HL-60 (cell line): ENCODE measurements at regions not wholly inside any gene's neighbourhood (a gene's known extent, or its start where the extent isn't known, plus 50 kb on each side); places are given as distances from the start of the nearest gene placed in this dataset.

Source experiments
- DNase-seq, 2 experiments: peaks; one replicate each; pipeline ENCODE4 v3.0.0-alpha.2; 2010 to 2020; ENCODE audit warnings: low read depth in 1 of 2, low spot score in 1 of 2
- H3K27ac ChIP-seq: fragments of 250-450 bp; sonication (Bioruptor Pico); replicated peaks from 2 replicates; pipeline ENCODE4 v1.5.1; 2020; ENCODE audit warnings: mild to moderate bottlenecking, moderate library complexity
- H3K27me3 ChIP-seq: fragments of 250-450 bp; sonication (Bioruptor Pico); 2 replicates; pipeline ENCODE4 v1.5.1; 2021; ENCODE audit warnings: mild to moderate bottlenecking, moderate library complexity; ENCODE audit not compliant: insufficient read depth, poor library complexity, severe bottlenecking
- H3K4me3 ChIP-seq: replicated peaks from 2 replicates; pipeline ENCODE4 v1.5.1; 2011; ENCODE audit warnings: mild to moderate bottlenecking, control low read depth, low read length; ENCODE audit not compliant: insufficient read depth
- GABPA ChIP-seq: IDR thresholded peaks from 2 replicates; pipeline ENCODE4 v1.6.1; 2012; ENCODE audit warnings: low read depth
- POLR2AphosphoS5 ChIP-seq: IDR thresholded peaks from 2 replicates; pipeline ENCODE4 v1.6.1; 2012; ENCODE audit warnings: low read depth
- SPI1 ChIP-seq: IDR thresholded peaks from 2 replicates; pipeline ENCODE4 v1.6.1; 2012; ENCODE audit warnings: low read depth, mild to moderate bottlenecking, borderline replicate concordance
- TF ChIP-seq, protein P1 (sequence below): IDR thresholded peaks from 2 replicates; pipeline ENCODE4 v1.6.1; 2012; ENCODE audit warnings: low read depth; ENCODE audit not compliant: insufficient replicate concordance
- TF ChIP-seq, protein P2 (sequence below): IDR thresholded peaks from one replicate; pipeline ENCODE4 v1.5.1; 2011; ENCODE audit warnings: low read length, control low read depth, inconsistent platforms; ENCODE audit not compliant: insufficient read depth

DNA sequence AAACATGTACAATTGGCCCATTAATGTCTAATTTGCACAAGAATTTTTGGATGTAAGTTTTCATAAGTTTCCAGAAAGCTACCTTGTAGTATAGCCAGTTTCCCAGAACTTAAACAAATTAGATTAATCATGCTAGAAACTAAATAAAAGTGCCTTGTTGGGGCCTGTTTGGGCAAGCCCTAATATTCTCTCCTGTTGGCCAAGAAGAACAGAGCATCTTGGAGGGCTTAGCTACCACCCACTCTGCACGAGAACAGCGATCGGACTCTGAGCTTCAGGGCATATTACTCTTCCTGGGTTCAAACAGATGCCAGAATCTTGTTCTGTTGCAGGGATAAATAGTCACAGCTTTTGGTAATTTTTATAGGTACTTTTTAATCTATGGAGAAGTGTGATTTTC is 88.2 kb downstream of the GAS1 start:
- DNase-seq, result no peak
- TF ChIP-seq POLR2AphosphoS5 (no peak), GABPA (no peak), SPI1 (no peak)
- TF ChIP-seq, protein P1, sequence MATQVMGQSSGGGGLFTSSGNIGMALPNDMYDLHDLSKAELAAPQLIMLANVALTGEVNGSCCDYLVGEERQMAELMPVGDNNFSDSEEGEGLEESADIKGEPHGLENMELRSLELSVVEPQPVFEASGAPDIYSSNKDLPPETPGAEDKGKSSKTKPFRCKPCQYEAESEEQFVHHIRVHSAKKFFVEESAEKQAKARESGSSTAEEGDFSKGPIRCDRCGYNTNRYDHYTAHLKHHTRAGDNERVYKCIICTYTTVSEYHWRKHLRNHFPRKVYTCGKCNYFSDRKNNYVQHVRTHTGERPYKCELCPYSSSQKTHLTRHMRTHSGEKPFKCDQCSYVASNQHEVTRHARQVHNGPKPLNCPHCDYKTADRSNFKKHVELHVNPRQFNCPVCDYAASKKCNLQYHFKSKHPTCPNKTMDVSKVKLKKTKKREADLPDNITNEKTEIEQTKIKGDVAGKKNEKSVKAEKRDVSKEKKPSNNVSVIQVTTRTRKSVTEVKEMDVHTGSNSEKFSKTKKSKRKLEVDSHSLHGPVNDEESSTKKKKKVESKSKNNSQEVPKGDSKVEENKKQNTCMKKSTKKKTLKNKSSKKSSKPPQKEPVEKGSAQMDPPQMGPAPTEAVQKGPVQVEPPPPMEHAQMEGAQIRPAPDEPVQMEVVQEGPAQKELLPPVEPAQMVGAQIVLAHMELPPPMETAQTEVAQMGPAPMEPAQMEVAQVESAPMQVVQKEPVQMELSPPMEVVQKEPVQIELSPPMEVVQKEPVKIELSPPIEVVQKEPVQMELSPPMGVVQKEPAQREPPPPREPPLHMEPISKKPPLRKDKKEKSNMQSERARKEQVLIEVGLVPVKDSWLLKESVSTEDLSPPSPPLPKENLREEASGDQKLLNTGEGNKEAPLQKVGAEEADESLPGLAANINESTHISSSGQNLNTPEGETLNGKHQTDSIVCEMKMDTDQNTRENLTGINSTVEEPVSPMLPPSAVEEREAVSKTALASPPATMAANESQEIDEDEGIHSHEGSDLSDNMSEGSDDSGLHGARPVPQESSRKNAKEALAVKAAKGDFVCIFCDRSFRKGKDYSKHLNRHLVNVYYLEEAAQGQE, result no peak
- TF ChIP-seq, protein P2, sequence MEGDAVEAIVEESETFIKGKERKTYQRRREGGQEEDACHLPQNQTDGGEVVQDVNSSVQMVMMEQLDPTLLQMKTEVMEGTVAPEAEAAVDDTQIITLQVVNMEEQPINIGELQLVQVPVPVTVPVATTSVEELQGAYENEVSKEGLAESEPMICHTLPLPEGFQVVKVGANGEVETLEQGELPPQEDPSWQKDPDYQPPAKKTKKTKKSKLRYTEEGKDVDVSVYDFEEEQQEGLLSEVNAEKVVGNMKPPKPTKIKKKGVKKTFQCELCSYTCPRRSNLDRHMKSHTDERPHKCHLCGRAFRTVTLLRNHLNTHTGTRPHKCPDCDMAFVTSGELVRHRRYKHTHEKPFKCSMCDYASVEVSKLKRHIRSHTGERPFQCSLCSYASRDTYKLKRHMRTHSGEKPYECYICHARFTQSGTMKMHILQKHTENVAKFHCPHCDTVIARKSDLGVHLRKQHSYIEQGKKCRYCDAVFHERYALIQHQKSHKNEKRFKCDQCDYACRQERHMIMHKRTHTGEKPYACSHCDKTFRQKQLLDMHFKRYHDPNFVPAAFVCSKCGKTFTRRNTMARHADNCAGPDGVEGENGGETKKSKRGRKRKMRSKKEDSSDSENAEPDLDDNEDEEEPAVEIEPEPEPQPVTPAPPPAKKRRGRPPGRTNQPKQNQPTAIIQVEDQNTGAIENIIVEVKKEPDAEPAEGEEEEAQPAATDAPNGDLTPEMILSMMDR, result no peak
- no peak overlapping the region for H3K27ac ChIP-seq
- H3K27me3 ChIP-seq, result no peaks in the 10 kb centered on the region
- no peak overlapping the region for H3K4me3 ChIP-seq

DNA sequence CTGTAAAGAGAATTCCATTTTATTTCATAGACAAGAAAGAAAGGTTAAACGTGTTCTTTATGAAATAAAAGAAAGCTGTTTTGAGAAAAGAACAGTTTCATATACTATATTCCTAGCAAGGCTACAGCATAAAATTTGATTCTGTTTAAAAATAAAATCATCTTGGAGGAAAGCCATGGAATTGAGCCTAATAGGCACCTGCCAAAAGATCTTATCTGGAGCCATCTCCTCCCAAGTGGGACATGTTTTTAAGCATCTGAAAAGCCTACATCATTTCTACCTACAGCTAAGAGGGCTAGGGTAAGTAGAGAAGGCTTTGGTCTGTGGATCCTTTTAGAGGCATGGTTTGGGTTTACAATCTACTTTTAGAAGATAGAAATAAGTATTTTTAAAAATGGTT is 89.3 kb downstream of the GAS1 start:
- no peak for DNase-seq
- Histone ChIP-seq H3K27me3 (no peaks in the 10 kb centered on the region), H3K4me3 (no peak overlapping the region), H3K27ac (no peak overlapping the region)
- TF ChIP-seq, protein P2, result no peak

DNA sequence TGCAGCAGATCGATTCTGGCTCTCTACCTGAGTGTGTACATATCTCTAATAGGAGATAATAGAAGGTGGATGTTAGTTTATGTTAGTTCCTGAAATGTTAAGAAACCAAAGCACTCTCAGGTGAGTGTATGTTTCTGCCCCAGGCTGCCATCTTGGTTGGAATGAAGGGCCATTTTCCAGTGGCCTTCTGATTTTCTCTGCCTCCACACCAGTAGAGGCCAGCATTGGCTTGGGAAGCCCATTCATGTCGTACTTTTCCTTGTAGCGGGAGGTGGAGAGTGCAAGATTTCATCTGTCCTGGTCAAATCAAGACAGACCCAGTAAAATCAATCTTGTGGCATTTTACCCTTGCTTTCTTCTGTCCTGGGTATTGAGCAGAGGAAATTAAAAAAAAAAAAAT is 91.0 kb downstream of the GAS1 start:
- Histone ChIP-seq H3K27me3 (no peaks in the 10 kb centered on the region), H3K4me3 (no peak overlapping the region), H3K27ac (no peak overlapping the region)
- TF ChIP-seq POLR2AphosphoS5, result no peak
- TF ChIP-seq GABPA, result no peak
- TF ChIP-seq SPI1, result no peak
- TF ChIP-seq, protein P1, result no peak
- TF ChIP-seq, protein P2, result no peak
- DNase-seq, result no peak

DNA sequence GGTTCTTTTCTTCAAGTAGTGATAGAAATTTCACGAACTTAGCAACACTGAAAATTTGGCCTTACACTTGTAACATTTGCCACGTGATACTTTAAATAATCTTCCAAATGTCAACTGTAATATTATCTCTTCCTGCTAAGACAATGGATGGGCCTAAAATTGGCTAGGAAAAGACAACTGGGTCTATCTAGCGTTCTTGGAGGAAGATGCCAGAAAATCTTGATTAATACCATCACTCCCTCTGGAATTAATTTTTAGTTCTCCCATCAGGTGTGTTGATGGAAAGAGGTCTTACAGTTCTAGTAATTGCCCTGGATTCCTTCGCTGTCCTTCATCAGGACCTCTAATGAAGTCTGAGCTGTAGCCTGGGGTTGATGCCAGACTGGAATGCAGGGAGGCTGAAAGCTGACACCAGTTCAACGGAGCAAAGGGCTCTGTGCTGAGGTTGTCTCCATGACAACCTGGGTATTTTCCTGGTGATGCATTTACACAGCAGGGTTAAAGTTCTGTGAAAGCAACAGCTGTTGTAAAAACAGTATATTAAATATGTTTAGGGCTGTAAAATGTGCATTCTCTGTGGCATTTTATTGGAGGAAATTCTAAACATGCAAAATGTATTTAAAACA is 92.3 kb downstream of the GAS1 start:
- no peak for DNase-seq
- Histone ChIP-seq H3K27ac (no peak overlapping the region), H3K4me3 (no peak overlapping the region), H3K27me3 (no peaks in the 10 kb centered on the region)
- TF ChIP-seq POLR2AphosphoS5 (no peak), SPI1 (no peak), GABPA (no peak)
- TF ChIP-seq, protein P1, result no peak
- TF ChIP-seq, protein P2, result no peak
